NCI-H2171 (cell line): ENCODE measurements at regions not wholly inside any gene's neighbourhood (a gene's known extent, or its start where the extent isn't known, plus 50 kb on each side); places are given as distances from the start of the nearest gene placed in this dataset.
"Not testable (repeated sequence)": the region's sequence is repeated elsewhere in the genome, so short reads cannot be mapped to it uniquely, and the experiment has no call there.

ENCODE experiments used
- DNase-seq: peaks from one replicate; lab custom pipeline; 2025; lab: John Stamatoyannopoulos, UW

GRCh38 chr13:67557118-67557517, 327.0 kb upstream of the PCDH9 start:
- DNase-seq: no peak

DNA sequence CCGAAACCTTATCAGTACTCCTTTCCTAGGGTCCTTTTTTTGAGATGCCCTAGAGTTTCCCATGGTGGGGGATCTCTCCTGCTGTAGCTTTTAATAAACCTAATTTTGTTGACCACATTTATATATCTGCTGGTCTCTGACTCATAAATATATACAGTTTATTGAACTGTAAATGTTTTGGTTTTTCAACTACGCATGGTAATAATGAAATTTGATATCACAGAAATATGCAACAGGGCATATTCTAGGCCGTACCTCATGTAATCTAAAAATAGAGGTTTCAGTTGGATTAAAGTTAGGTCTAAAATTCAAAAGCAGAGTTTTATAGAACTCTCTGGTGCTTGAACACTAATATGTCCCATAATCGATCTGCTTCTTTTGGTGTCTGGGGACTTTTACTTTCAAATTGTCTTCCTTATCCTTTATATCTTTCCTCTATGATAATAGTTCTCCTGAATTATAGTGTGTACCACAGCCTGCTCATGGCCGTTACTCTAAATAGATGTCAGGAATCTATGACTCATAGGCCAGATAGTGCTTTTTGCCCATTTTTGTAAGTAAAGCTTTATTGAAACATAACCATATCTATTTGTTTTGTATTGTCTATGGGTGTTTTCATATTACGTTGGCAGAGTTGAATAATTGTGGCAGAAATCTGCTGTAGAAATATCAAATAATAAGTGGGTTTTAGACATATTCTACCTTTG, 324.8 kb upstream of the PCDH9 start:
- no peak for DNase-seq

DNA sequence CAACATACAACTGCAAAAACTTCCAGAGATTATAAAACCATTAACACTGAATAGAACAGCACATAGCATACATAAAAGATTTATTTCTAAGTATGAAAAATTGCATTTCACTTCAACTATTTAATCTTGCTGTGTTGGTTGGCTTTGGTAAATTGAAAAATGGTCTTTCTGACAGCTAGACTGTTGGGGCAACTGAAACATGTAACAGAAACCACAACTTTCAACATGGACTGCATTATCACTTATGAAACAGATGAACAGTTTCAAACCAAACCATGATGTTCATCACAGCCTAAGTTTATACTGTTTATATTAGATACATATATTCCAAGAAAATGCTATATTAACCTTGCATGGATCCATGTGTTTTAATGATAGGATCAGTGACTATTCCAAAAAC, 324.1 kb upstream of the PCDH9 start:
- no peak for DNase-seq

GRCh38 chr13:67549331-67549730, 319.2 kb upstream of the PCDH9 start:
- no peak for DNase-seq

DNA sequence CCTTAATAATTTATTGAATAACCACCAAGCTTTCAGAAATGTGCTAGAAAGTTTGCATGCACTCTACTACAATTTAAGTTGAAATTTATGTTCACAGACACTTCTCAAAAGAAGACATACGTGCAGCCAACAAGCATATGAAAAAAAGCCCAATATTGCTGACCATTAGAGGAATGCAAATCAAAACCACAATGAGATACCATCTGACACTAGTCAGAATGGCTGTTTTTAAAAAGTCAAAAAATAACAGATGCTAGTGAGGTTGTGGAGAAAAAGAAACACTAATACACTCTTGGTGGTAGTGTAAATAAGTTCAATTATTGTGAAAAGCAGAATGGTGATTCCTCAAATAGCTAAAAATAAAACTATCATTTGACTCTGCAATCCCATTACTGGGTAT, 308.8 kb upstream of the PCDH9 start:
- no peak for DNase-seq

DNA sequence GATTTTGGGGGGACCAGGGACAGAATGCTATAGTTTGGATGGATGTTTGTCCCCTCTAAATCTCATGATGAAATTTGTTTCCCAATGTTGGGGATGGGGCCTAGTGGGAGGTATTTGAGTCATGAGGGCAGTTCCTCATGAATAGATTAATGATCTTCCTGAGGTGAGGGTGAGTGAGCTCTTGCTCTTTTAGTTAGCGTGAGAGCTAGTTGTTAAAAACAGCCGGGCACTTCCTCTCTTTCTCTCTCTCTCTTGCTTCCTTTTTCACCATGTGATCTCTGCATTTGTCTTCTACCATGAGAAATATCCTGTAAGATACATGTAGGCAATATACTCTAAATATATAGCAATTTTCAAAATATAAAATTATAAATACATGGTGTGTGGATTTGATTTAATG, 290.8 kb upstream of the PCDH9 start:
- no peak for DNase-seq

GRCh38 chr13:67519356-67519755, 289.2 kb upstream of the PCDH9 start:
- no peak for DNase-seq

DNA sequence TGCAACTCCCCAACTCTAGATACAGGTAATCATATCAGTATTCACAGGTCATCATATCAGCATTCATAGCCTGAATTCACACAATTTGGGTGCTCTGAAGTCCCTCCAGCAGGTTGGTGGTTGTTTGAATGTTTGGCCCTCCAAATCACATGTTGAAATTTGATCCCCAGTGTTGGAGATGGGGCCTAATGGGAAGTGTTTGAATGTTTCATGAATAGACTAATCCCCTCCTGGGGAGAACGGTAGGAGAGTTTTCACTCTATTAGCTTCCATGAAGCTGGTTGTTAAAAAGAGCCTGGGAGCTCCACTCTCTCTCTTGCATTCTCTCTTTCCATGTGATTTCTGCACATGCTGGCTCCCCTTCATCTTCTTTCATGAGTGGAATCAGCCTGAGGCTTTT, 288.6 kb upstream of the PCDH9 start:
- no peak for DNase-seq

GRCh38 chr13:67515895-67516294, 285.8 kb upstream of the PCDH9 start:
- no peak for DNase-seq

GRCh38 chr13:67509018-67509417, 278.9 kb upstream of the PCDH9 start:
- no peak for DNase-seq

GRCh38 chr13:67508275-67508674, 278.1 kb upstream of the PCDH9 start:
- not testable (repeated sequence) for DNase-seq

- no peak for DNase-seq
Measured at GRCh38 chr13:67506407-67506806, 276.3 kb upstream of the PCDH9 start.

GRCh38 chr13:67505376-67505775, 275.2 kb upstream of the PCDH9 start:
- DNase-seq: no peak

- no peak for DNase-seq
Measured at GRCh38 chr13:67498948-67499347, 268.8 kb upstream of the PCDH9 start.

GRCh38 chr13:67493835-67494234, 263.7 kb upstream of the PCDH9 start:
- no peak for DNase-seq

DNA sequence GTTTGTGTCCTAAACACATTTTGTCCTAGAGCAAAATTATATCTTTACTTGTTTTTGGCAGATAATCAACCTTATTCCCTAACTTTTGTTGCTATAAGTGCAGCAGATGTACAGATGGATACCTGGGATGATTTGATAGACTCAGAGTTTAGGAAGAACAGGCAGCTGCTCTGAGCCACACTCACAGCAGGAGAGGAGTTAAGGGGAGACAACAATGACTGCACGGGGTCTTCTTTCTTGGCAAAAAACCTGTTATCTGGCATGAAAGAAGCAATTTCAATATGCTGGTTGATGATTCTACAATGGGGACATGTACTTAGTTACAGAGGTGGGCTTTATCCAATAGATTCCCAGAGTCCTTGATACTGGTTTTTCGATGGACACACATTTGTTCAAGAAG, 258.9 kb upstream of the PCDH9 start:
- DNase-seq: no peak

- DNase-seq: no peak
Measured at GRCh38 chr13:67481445-67481844, 251.3 kb upstream of the PCDH9 start.

- DNase-seq: no peak
Measured at GRCh38 chr13:67474115-67474514, 244.0 kb upstream of the PCDH9 start.

DNA sequence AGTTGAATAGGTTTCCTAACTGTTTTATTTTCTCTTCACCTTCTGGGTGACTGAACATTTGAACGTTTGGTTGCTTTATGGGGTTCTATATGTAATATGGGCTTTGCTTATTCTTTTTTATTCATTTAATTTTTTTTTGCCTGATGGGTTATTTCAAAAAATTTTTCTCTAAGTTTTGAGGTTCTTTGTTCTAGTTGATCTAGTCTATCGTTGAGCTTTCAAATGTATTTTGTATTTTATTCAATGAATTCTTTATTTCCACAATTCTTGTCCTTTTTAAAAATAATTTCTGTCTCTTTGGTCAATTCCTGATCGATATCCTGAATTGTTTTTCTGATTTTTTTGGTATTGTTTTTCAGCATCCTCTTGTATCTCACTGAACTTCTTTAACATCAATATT, 239.5 kb upstream of the PCDH9 start:
- no peak for DNase-seq

DNA sequence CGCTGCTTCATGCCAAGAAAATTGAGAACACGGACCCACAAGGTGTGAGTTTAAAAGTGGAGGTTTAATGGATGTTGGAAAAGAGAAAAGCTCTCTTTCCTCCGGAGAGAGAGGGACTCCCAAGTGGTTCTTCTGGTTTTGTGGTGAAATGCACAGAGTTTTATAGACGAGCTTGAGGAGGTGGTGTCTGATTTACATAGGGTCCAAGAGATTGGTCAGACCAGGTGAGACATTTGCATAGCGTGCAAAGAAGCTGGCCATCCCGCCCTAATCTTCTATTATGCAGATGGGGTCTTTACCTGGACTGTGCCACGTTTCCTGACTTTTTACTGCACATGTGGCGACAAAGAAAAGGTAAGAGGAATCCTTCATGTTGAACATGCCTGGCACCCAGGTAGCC, 236.4 kb upstream of the PCDH9 start:
- DNase-seq: no peak

- no peak for DNase-seq
Measured at GRCh38 chr13:67464154-67464553, 234.0 kb upstream of the PCDH9 start.

- no peak for DNase-seq
Measured at GRCh38 chr13:67462098-67462497, 232.0 kb upstream of the PCDH9 start.

DNA sequence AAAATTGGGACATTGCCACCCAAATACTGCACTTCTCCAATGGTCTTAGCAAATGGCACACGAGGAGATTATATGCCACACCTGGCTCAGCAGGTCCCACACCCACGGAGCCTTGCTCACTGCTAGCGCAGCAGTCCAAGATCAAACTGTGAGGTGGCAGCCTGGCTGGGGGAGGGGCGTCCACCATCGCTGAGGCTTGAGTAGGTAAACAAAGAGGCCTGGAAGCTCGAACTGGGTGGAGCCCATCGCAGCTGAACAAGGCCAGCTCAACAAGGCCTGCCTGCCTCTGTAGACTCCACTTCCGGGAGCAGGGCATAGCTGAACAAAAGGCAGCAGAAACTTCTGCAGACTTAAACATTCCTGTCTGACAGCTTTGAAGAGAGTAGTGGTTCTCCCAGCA, 222.4 kb upstream of the PCDH9 start:
- DNase-seq: not testable (repeated sequence)

DNA sequence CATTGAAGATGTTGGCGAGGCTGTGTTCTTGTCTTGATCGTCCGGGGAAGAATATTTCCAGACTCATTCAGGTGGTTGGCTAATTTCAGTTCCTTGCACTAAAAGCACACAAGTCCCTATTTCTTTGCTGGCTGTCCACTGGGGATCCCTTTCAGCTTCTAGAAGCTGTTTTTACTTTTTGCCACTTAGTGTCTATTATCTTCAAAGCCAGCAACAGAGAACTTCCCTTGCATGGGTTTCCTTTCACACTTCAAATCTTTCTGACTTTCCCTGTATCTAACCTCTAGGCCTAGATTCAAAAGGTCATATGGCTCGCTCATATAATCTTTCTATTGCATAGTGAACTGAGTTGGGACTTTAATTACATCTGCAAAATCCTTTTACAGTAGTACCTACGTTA, 215.3 kb upstream of the PCDH9 start:
- DNase-seq: no peak

DNA sequence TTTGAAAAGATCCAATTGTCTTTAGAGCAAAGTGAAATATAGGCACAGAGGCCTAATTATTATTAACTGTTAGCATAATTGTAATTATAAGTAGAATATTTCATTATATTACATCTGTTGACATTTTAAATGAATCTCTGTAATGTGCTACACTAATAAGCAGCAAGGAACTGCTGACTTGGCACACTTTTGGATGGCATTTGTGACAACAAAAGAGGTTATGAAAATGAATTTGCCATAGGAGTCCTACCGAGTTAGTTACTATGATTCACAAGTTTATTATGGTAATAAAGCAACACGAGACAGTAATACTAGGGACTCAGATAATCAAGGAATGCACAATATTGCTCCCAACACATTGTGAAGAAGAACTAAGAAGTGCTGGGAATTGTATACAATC, 213.8 kb upstream of the PCDH9 start:
- DNase-seq: no peak
